ENCODE measurements at regions not wholly inside any gene's neighbourhood (a gene's known extent, or its start where the extent isn't known, plus 50 kb on each side); places are given as distances from the start of the nearest gene placed in this dataset.

DNA sequence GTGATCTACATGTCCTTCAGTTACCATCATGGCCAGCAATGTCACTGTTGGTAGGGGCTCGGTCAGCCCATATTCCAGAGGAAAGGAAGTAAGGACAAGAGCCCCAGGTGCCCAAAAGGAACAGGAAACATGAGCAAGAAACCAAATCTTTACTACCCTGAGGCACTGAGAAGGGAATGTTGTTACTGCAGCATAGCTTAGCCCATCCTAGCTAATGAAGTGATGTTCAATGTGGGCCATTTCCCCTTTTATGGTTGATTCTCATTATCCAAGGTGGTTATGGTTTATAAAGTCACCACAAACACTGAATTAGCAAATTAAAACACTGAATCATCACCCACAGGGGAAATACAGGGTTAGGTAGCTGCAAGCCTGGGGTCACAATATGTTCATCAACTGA, 88.4 kb upstream of the C10orf90 start:
- TF ChIP-seq, protein P1, sequence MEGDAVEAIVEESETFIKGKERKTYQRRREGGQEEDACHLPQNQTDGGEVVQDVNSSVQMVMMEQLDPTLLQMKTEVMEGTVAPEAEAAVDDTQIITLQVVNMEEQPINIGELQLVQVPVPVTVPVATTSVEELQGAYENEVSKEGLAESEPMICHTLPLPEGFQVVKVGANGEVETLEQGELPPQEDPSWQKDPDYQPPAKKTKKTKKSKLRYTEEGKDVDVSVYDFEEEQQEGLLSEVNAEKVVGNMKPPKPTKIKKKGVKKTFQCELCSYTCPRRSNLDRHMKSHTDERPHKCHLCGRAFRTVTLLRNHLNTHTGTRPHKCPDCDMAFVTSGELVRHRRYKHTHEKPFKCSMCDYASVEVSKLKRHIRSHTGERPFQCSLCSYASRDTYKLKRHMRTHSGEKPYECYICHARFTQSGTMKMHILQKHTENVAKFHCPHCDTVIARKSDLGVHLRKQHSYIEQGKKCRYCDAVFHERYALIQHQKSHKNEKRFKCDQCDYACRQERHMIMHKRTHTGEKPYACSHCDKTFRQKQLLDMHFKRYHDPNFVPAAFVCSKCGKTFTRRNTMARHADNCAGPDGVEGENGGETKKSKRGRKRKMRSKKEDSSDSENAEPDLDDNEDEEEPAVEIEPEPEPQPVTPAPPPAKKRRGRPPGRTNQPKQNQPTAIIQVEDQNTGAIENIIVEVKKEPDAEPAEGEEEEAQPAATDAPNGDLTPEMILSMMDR (IDR thresholded peaks at IDR 0.05) = no peak
- no peak for TF ChIP-seq POLR2A (IDR thresholded peaks at IDR 0.05)
- no peak for TF ChIP-seq EP300 (IDR thresholded peaks at IDR 0.05)
- TF ChIP-seq POLR2AphosphoS5 (IDR thresholded peaks at IDR 0.05) = no peak
